Neutrophil (primary cell): ENCODE measurements at regions not wholly inside any gene's neighbourhood (a gene's known extent, or its start where the extent isn't known, plus 50 kb on each side); places are given as distances from the start of the nearest gene placed in this dataset.

ENCODE experiments used
- H3K27ac ChIP-seq: fragments of 200-600 bp; sonication (generic); 2 replicates; pipeline ENCODE4 v1.5.1; 2016; ENCODE audit warnings: mild to moderate bottlenecking, moderate library complexity
- H3K27me3 ChIP-seq: fragments of 200-600 bp; sonication (generic); 2 replicates; pipeline ENCODE4 v1.6.0; 2016; ENCODE audit warnings: mild to moderate bottlenecking
- H3K36me3 ChIP-seq: fragments of 200-600 bp; sonication (generic); 2 replicates; pipeline ENCODE4 v1.5.1; 2017
- H3K4me1 ChIP-seq, 2 experiments: fragments of 200-600 bp in 1 of 2; sonication (generic) in 1 of 2; 1 replicate in 1 of 2; 2 replicates in 1 of 2; pipeline versions ENCODE4 v1.5.1 to v1.6.1; 2013 to 2016; ENCODE audit warnings: low read depth in 1 of 2, low read length in 1 of 2, mild to moderate bottlenecking in 1 of 2, moderate library complexity in 1 of 2; ENCODE audit not compliant: control insufficient read depth in 1 of 2, insufficient read depth in 1 of 2
- H3K4me3 ChIP-seq, 2 experiments: fragments of 200-600 bp in 1 of 2; sonication (generic) in 1 of 2; 1 replicate in 1 of 2; 2 replicates in 1 of 2; pipeline ENCODE4 v1.5.1; 2013 to 2016; ENCODE audit warnings: low read depth in 1 of 2, low read length in 1 of 2, mild to moderate bottlenecking in 1 of 2, moderate library complexity in 1 of 2
- H3K9me3 ChIP-seq: fragments of 200-600 bp; sonication (generic); 2 replicates; pipeline ENCODE4 v1.5.1; 2016
- CTCF ChIP-seq: fragments of 200-600 bp; sonication (generic); IDR thresholded peaks from 2 replicates; pipeline ENCODE4 v1.5.1; 2016; ENCODE audit warnings: antibody characterized with exemption

DNA sequence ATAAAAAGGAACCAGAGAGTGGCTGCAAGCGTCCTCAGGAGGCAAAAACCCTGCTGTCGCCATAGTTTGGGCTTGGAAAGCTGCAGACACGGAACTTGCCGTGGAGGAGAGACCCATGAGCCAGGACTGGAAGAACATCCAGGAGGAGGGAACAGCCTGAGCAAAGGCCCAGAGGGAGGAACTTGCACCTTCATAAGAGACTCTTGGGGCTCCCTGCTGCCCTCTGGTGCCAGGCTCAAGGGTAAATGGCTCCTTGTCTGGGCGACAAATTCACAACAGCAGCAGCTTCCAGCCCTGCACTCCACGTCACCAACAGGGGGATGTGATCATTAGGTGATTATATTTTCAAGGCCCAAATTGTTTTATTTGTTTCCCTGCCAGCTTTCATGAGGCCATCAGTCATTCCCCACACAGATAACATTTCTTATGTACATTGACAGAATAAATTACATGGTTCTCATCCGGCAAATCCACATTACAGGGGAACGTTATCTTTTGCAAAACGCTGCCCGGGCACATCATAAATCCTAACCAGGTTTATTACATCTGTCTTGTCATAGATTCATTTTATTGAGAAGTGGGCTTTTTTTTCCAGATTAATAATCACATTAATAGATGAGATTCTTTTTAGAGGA is 143.0 kb upstream of the GRIK3 start:
- no peaks in the 10 kb centered on the region for H3K9me3 ChIP-seq
- no peak overlapping the region for H3K4me3 ChIP-seq
- no peak overlapping the region for H3K27ac ChIP-seq
- TF ChIP-seq CTCF, result no peak
- peaks cover 19% of the 10 kb centered on the region for H3K27me3 ChIP-seq
- H3K36me3 ChIP-seq, result no peaks in the 10 kb centered on the region
- no peaks in the 10 kb centered on the region for H3K4me1 ChIP-seq

DNA sequence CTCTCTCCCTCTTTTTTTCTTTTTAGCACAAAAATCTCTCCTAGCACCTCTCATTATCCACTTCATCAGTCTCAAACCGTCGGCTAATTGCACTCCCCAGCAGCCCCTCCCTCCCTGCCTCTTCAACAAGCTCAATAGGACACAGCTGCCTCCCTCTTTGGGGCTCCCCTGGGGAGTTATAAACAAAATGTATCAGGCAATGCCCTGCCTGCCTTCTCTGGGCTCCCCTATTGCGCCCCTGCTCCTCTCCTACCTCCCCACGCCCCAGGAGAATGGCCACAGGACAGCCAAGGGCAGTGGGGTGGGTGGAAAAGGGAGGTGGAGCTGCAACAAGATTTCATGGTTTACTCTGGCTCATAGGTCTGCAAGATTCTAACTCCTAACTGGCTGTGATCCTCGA is 147.1 kb upstream of the GRIK3 start:
- Histone ChIP-seq H3K27me3 (peaks cover 13% of the 10 kb centered on the region), H3K36me3 (no peaks in the 10 kb centered on the region), H3K4me1 (no peaks in the 10 kb centered on the region), H3K4me3 (no peak overlapping the region), H3K9me3 (no peaks in the 10 kb centered on the region), H3K27ac (no peak overlapping the region)
- TF ChIP-seq CTCF, result no peak

GRCh38 chr1:37184789-37185188 is 150.5 kb upstream of the GRIK3 start:
- Histone ChIP-seq H3K9me3 (no peaks in the 10 kb centered on the region), H3K27me3 (peaks cover 14% of the 10 kb centered on the region), H3K27ac (no peak overlapping the region), H3K36me3 (no peaks in the 10 kb centered on the region), H3K4me3 (no peak overlapping the region), H3K4me1 (no peaks in the 10 kb centered on the region)
- TF ChIP-seq CTCF, result no peak

DNA sequence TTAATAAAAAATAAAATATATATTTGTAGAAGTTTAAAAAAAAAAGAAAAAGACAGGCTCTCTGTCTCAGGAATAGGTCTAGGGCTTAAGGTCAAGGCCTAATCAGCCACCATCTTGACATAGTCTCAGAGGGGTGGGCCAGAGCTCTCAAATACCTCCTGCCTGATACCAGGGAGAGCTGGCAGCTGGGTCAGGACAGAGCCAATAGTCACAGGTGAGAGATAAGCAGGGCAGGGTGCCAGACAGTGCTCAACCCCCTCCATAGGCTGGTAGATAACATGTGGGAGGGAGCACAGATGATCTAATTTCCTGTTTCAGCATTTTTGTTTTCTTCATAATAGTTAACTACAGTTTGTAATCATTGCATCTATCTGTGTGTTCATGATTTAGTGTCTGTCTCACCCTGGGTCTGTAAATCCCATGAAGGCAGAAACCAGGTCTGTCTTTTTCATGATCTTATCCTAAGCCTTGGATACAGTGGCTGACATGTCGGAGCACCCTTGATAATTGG is 152.0 kb upstream of the GRIK3 start:
- peaks cover 14% of the 10 kb centered on the region for H3K27me3 ChIP-seq
- no peak overlapping the region for H3K27ac ChIP-seq
- no peak overlapping the region for H3K4me3 ChIP-seq
- no peaks in the 10 kb centered on the region for H3K36me3 ChIP-seq
- no peaks in the 10 kb centered on the region for H3K4me1 ChIP-seq
- TF ChIP-seq CTCF, result no peak
- no peaks in the 10 kb centered on the region for H3K9me3 ChIP-seq

GRCh38 chr1:37189111-37189510 is 154.8 kb upstream of the GRIK3 start:
- no peak overlapping the region for H3K27ac ChIP-seq
- H3K4me1 ChIP-seq, result no peaks in the 10 kb centered on the region
- H3K9me3 ChIP-seq, result no peaks in the 10 kb centered on the region
- H3K27me3 ChIP-seq, result peaks cover 12% of the 10 kb centered on the region
- H3K36me3 ChIP-seq, result no peaks in the 10 kb centered on the region
- no peak overlapping the region for H3K4me3 ChIP-seq
- TF ChIP-seq CTCF, result no peak
